ENCODE measurements at regions not wholly inside any gene's neighbourhood (a gene's known extent, or its start where the extent isn't known, plus 50 kb on each side); places are given as distances from the start of the nearest gene placed in this dataset.
"Not testable (repeated sequence)": the region's sequence is repeated elsewhere in the genome, so short reads cannot be mapped to it uniquely, and the experiment has no call there.

GRCh38 chr4:3898928-3899327 lies 132.7 kb downstream of the ADRA2C start:
- in situ Hi-C loops (cut with HindIII; ENCODE audit: low pct_ligation_motif_present, low pct_unique_long_range_greater_than_20kb, low sequenced_read_pairs); DNase-seq: not testable (repeated sequence)

- DNase-seq: peak; percentile 27
- in situ Hi-C loops (cut with HindIII; ENCODE audit: low pct_ligation_motif_present, low pct_unique_long_range_greater_than_20kb, low sequenced_read_pairs): not testable (repeated sequence)
Measured at GRCh38 chr4:3904264-3904955, 138.2 kb downstream of the ADRA2C start.

DNA sequence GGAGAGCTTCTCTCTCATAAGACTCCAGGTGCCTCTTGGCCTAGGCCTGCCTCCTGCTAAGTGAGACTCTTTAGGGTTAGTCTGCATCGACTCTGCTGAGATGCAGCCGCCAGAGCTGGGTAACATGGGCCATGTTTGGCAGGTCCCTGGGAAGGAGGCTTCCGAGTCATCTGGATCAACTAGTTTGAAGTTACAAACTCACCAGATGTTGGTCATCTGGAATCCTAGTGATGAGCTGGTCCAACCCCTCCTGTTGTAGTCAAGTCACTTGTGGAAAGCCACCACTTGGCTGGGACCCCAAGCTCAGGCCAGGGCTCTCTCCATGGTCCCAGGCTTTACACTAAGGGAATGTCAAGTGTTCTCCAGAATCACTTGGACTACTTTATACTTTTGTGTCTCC lies 143.4 kb downstream of the ADRA2C start:
- DNase-seq; in situ Hi-C loops (cut with HindIII; ENCODE audit: low pct_ligation_motif_present, low pct_unique_long_range_greater_than_20kb, low sequenced_read_pairs): not testable (repeated sequence)

DNA sequence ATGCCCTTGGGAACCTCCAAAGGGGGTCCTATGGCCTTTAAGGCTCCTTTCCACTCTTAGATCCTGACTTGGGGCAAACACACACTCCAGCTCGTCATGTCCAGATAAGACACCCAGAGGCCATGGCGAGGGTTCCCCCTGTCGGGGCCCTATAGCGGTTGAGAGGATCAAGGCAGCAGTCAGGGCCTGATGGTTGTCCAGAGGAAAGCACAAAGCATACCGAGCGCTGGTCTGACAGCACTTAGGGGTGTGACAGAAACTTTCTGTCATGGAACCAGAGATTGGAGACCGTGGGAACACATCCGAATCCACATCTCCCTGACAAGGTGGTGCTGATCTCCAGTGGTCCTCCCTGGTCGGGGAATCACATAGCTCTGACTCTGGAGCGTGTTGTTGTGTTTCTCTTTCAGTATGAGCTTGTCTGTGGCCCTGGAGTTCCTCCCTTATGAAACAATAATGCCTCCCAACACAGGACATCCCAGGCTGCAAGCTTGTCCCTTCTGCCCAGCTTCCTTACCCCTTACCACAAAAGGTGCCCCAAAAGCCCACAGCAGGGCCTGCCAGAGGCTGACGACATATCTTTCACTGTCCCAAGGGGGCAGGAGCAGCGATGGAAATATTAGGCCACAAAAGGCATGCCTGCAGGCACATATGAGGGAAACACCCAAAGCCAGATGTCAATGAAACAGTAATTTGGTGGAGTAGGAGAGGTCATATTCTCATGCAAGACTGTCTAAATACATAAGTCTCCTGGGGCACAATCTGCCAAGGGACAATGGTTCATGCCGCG lies 144.2 kb downstream of the ADRA2C start:
- in situ Hi-C loops (cut with HindIII; ENCODE audit: low pct_ligation_motif_present, low pct_unique_long_range_greater_than_20kb, low sequenced_read_pairs); DNase-seq: not testable (repeated sequence)

- no peak for DNase-seq
- in situ Hi-C loops (cut with HindIII; ENCODE audit: low pct_ligation_motif_present, low pct_unique_long_range_greater_than_20kb, low sequenced_read_pairs): no loop called here
Measured at GRCh38 chr4:3911252-3911856, 145.2 kb downstream of the ADRA2C start.

DNA sequence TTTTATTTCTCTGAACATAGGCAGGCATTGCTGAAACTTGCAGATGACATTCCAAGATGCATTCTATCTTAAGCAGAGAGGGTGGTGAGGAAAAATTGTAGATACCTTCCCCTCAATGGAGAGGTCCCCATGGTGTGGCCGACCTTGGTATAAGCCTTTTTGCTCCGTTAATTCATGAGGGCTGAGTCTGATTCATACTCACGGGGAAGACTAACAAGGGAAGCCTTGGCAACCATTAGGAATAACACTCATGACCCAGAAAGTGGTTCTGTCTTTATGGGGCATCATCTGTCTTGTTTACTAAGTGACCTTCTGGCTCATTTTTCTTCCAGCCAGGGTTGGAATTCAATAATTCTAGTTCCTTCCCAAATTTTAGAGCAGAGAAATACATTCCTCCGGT lies 148.3 kb downstream of the ADRA2C start:
- in situ Hi-C loops (cut with HindIII; ENCODE audit: low pct_ligation_motif_present, low pct_unique_long_range_greater_than_20kb, low sequenced_read_pairs); DNase-seq: not testable (repeated sequence)

GRCh38 chr4:3919509-3919908 lies 153.3 kb downstream of the ADRA2C start:
- DNase-seq; in situ Hi-C loops (cut with HindIII; ENCODE audit: low pct_ligation_motif_present, low pct_unique_long_range_greater_than_20kb, low sequenced_read_pairs): not testable (repeated sequence)

DNA sequence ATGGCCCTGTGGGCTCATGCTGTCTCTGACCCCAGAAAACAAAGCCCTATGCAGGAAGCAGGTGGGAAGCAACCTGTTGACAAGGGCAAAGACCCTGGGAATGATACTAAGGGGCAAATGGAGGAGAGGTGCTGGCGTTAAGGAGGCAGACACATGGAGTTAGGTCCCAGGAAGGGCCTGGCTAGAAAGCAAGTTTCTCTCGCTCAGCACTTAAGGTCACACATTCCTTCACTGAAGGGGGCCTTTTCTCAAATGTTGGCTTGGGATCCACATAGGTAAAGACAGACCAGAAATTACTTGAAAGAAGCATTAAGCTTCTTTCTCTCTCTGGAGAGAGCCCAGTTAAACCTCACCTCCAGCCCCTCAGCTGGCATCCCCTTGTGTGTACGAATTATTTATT lies 155.7 kb downstream of the ADRA2C start:
- in situ Hi-C loops (cut with HindIII; ENCODE audit: low pct_ligation_motif_present, low pct_unique_long_range_greater_than_20kb, low sequenced_read_pairs): not testable (repeated sequence)

DNA sequence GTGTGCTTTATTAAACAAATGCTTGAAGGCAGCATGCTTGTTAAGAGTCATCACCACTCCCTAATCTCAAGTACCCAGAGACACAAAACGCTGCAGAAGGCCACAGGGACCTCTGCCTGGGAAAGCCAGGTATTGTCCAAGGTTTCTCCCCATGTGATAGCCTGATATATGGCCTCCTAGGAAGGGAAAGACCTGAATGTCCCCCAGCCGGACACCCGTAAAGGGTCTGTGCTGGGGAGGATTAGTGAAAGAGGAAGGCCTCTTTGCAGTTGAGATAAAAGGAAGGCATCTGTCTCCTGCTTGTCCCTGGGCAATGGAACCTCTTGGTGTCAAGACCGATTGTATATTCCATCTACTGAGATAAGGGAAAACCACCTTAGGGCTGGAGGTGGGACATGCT lies 159.7 kb downstream of the ADRA2C start:
- DNase-seq; in situ Hi-C loops (cut with HindIII; ENCODE audit: low pct_ligation_motif_present, low pct_unique_long_range_greater_than_20kb, low sequenced_read_pairs): not testable (repeated sequence)

More for the DNA sequence above, 155.7 kb downstream of the ADRA2C start:
- DNase-seq: not testable (repeated sequence)

GRCh38 chr4:3926271-3926670 lies 160.1 kb downstream of the ADRA2C start:
- in situ Hi-C loops (cut with HindIII; ENCODE audit: low pct_ligation_motif_present, low pct_unique_long_range_greater_than_20kb, low sequenced_read_pairs); DNase-seq: not testable (repeated sequence)

DNA sequence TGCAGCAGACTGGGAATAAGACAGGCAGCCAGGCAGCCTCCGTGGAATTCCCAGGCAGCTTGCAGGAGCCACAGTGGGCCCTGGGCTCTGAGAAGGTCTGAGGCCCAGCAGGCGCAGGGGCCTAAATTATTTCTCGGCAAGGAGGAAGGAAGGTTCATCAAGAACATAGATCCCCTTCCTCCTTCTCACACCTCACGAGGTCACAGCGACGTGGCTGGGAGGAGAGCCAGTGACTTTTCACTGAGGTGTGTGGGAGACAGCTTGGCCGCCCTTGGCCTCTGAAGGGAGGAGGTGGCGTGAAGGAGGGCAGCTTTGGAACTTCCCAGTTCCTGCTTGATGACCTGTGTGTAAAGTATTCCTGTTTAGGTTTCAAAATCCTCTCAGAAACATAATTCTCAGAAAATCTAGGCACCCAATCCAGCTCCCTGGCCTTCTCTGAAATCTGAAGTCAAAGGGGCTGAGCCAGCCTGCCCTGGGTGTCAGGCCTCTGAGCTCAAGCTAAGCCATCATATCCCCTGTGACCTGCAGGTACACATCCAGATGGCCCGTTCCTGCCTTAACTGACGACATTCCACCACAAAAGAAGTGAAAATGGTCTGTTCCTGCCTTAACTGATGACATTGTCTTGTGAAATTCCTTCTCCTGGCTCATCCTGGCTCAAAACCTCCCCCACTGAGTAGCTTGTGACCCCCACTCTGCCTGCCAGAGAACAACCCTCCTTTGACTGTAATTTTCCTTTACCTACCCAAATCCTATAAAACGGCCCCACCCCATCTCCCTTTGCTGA lies 161.0 kb downstream of the ADRA2C start:
- in situ Hi-C loops (cut with HindIII; ENCODE audit: low pct_ligation_motif_present, low pct_unique_long_range_greater_than_20kb, low sequenced_read_pairs); DNase-seq: not testable (repeated sequence)

GRCh38 chr4:3929431-3929830 lies 163.2 kb downstream of the ADRA2C start:
- in situ Hi-C loops (cut with HindIII; ENCODE audit: low pct_ligation_motif_present, low pct_unique_long_range_greater_than_20kb, low sequenced_read_pairs); DNase-seq: not testable (repeated sequence)

DNA sequence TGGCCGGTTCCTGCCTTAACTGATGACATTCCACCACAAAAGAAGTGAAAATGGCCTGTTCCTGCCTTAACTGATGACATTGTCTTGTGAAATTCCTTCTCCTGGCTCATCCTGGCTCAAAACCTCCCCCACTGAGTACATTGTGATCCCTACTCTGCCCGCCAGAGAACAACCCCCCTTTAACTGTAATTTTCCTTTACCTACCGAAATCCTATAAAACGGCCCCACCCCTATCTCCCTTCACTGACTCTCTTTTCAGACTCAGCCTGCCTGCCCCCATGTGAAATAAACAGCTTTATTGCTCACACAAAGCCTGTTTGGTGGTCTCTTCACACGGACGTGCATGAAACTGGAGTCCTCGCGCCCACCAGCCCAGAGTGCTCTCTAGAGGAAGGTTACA lies 166.5 kb downstream of the ADRA2C start:
- DNase-seq; in situ Hi-C loops (cut with HindIII; ENCODE audit: low pct_ligation_motif_present, low pct_unique_long_range_greater_than_20kb, low sequenced_read_pairs): not testable (repeated sequence)

GRCh38 chr4:3935406-3935805 lies 169.2 kb downstream of the ADRA2C start:
- DNase-seq; in situ Hi-C loops (cut with HindIII; ENCODE audit: low pct_ligation_motif_present, low pct_unique_long_range_greater_than_20kb, low sequenced_read_pairs): not testable (repeated sequence)

DNA sequence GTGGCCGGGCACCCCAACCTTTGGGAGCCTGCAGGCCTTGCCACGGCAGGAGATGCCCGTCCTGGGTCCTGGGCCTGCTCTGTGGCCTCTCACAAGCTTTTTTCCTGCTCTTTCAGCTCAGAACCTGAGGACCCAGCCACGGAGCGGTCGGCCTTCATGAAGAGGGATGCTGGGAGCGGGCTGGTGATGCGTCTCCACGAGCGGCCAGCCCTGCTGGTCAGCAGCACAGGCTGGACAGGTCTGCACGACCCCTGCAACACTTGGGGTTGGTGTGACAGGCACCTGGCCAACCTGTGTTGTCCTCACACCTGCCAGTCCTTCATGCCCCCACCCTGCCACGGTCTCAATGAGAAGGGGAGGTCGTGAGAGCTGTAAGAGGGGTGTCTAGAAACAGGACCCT lies 170.0 kb downstream of the ADRA2C start:
- in situ Hi-C loops (cut with HindIII; ENCODE audit: low pct_ligation_motif_present, low pct_unique_long_range_greater_than_20kb, low sequenced_read_pairs): no loop called here
- DNase-seq: no peak

GRCh38 chr4:3937849-3938562 lies 171.8 kb downstream of the ADRA2C start:
- in situ Hi-C loops (cut with HindIII; ENCODE audit: low pct_ligation_motif_present, low pct_unique_long_range_greater_than_20kb, low sequenced_read_pairs); DNase-seq: not testable (repeated sequence)

GRCh38 chr4:3938676-3939075 lies 172.5 kb downstream of the ADRA2C start:
- in situ Hi-C loops (cut with HindIII; ENCODE audit: low pct_ligation_motif_present, low pct_unique_long_range_greater_than_20kb, low sequenced_read_pairs): not testable (repeated sequence)

More at GRCh38 chr4:3938676-3939075, 172.5 kb downstream of the ADRA2C start:
- not testable (repeated sequence) for DNase-seq
